BJ (cell line): ENCODE measurements at regions not wholly inside any gene's neighbourhood (a gene's known extent, or its start where the extent isn't known, plus 50 kb on each side); places are given as distances from the start of the nearest gene placed in this dataset.

Experiments
- CTCF ChIA-PET: fragments of 350-600 bp; formaldehyde crosslinking; extraction: SDS; loops from one replicate; lab custom pipeline; 2021; ENCODE audit warnings: antibody characterized with exemption, inconsistent platforms; lab: Yijun Ruan, JAX
- POLR2A ChIA-PET: fragments of 300-600 bp; sonication (Branson Sonifier 250); formaldehyde crosslinking; extraction: SDS; loops from one replicate; lab custom pipeline; 2021; ENCODE audit warnings: antibody characterized with exemption; lab: Charles Lee
- DNase-seq: peaks from one replicate; pipeline ENCODE4 v3.0.0-alpha.2; 2011; ENCODE audit warnings: low read depth
- H3K27me3 ChIP-seq: 2 replicates; pipeline ENCODE4 v1.6.0; 2011; ENCODE audit warnings: low read length; ENCODE audit not compliant: control insufficient read depth, insufficient read depth
- H3K36me3 ChIP-seq: 2 replicates; pipeline ENCODE4 v1.5.1; 2011; ENCODE audit warnings: low read length; ENCODE audit not compliant: control insufficient read depth, insufficient read depth
- H3K4me3 ChIP-seq: 2 replicates; pipeline ENCODE4 v1.5.1; 2011; ENCODE audit warnings: low read depth, mild to moderate bottlenecking, control low read depth, low read length
- TF ChIP-seq, protein P1 (sequence below): IDR thresholded peaks from 2 replicates; pipeline ENCODE4 v1.5.1; 2011; ENCODE audit warnings: low read depth, mild to moderate bottlenecking, control low read depth, inconsistent platforms, low read length, moderate library complexity; ENCODE audit not compliant: insufficient read depth

DNA sequence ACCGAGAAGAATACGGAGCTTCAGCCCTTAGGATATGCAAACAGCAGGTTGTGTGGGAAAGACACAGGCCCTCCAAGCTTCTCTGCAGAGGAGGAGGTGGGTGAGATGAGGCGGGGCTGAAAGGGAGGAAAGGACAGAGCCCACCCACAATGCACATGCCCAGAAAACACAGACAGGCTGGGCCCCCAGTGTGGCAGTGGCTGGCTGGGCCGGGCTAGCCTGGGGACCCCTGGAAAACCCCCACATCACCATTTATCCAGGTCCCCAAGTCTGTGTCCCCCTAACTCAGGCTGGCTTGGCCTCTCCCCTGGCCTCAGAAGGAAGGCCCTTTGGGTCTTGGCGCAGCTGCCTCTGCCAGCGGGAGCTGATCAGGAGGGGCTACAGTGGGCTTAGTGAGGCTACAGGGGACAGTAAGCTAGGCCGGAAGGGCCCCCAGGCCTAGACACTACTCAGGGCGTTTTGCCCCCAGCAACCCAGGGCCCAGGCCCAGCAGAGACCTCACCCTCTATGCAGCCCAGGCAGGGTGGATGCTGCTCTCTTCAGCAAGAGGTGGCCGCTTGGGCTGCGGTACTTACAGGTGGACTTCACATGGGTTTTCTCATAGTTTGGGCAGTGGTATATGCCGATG is 119.5 kb downstream of the TUBA3C start:
- Histone ChIP-seq H3K36me3 (no peaks in the 10 kb centered on the region), H3K27me3 (no peaks in the 10 kb centered on the region), H3K4me3 (no peak overlapping the region)
- DNase-seq = no peak
- TF ChIP-seq, protein P1, sequence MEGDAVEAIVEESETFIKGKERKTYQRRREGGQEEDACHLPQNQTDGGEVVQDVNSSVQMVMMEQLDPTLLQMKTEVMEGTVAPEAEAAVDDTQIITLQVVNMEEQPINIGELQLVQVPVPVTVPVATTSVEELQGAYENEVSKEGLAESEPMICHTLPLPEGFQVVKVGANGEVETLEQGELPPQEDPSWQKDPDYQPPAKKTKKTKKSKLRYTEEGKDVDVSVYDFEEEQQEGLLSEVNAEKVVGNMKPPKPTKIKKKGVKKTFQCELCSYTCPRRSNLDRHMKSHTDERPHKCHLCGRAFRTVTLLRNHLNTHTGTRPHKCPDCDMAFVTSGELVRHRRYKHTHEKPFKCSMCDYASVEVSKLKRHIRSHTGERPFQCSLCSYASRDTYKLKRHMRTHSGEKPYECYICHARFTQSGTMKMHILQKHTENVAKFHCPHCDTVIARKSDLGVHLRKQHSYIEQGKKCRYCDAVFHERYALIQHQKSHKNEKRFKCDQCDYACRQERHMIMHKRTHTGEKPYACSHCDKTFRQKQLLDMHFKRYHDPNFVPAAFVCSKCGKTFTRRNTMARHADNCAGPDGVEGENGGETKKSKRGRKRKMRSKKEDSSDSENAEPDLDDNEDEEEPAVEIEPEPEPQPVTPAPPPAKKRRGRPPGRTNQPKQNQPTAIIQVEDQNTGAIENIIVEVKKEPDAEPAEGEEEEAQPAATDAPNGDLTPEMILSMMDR = no peak
- ChIA-PET CTCF (no interaction called here), POLR2A (no interaction called here)

DNA sequence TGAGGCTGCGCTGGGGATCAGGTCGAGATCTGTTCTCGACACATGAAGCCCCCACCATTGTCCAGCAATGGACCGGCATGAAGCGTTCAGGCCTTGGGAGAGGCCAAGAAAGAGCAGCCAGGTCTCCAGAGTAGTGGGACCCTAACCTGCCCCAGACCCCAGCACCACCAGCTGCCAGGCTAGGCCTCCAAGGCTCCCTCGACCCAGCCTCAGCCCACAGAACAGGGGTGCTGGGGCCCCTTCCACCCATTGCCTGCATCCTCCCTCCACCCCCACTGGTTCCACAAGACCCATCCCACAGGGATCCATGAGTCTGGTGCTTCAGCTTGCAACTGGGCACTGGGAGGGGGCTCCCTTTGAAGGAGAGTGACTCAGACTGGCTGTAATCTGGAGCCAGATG is 120.3 kb downstream of the TUBA3C start:
- CTCF ChIA-PET = no interaction called here
- DNase-seq = no peak
- Histone ChIP-seq H3K27me3 (no peaks in the 10 kb centered on the region), H3K36me3 (no peaks in the 10 kb centered on the region), H3K4me3 (no peak overlapping the region)
- TF ChIP-seq, protein P1 = no peak
- POLR2A ChIA-PET = no interaction called here

DNA sequence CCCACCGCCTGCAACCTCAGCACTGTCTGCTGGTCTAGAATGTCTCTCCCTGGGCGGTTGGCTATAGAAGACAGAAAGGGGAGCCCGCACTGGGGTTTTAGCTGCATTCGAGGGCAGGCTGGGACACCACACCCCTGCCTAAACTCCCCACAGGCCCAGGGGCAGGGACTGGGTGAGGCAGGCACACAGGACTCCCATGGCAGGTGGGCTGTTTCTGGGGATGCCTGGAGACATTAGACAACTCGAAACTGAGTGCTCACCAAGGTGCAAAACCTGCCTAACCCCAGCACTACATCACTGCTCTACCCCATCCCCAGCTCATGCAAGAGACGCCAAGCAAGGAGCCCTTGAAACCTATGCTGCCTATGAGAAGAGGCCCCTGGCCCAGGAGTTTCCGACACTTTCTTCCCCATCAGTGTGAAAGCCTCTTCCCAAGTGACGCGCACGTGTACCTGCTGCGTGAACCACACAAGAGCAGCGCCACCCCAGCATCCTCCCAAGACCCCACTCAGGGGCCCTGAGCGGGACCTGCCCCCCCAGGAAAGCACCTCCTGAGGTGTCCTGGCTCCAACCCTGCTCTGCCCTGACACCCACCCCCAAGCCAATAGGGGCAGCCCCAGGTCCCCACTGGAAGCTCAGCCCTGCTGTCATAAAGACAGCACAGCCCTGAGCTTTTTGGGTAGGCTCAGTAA is 121.2 kb downstream of the TUBA3C start:
- ChIA-PET CTCF (no interaction called here), POLR2A (no interaction called here)
- DNase-seq = no peak
- H3K36me3 ChIP-seq = no peaks in the 10 kb centered on the region
- H3K4me3 ChIP-seq = no peak overlapping the region
- H3K27me3 ChIP-seq = no peaks in the 10 kb centered on the region
- TF ChIP-seq, protein P1 = no peak

DNA sequence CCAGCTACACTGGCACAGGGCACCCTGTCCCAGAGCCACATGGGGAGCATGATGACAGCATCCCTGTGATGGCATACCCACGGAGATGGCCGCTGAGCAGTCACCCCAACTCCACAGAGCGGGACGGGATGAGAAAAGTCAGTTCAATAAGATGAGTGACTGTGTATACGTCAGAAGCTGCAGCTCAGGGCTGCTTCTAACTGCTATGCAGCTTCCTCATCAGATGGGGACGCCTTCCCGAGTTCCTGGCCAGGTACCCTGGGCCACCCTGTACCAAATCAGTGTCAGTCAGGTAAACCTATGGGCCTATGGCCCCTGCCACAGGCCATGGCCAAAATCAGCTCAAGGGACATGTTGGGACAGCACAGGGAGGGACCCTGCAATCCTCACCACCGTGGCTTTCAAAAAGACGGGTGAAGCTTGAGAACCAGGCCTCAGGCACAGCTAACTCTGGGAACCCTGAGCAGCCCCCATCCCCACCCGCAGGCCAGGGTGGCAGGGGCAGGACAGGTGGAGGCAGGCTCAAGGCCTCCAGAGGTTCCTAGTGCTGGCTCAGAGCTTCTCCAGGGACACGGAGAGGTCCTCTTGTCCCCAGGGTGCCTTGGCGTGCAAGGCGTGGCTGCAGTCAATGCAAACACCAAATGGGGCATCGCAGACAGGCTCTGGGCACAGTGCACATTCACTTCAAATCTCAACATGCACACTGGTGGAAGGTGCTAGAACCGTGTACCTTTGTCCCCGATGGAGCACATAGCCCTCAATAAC is 122.4 kb downstream of the TUBA3C start:
- ChIA-PET POLR2A (no interaction called here), CTCF (no interaction called here)
- no peak for DNase-seq
- Histone ChIP-seq H3K36me3 (no peaks in the 10 kb centered on the region), H3K27me3 (no peaks in the 10 kb centered on the region), H3K4me3 (no peak overlapping the region)
- TF ChIP-seq, protein P1 = no peak

DNA sequence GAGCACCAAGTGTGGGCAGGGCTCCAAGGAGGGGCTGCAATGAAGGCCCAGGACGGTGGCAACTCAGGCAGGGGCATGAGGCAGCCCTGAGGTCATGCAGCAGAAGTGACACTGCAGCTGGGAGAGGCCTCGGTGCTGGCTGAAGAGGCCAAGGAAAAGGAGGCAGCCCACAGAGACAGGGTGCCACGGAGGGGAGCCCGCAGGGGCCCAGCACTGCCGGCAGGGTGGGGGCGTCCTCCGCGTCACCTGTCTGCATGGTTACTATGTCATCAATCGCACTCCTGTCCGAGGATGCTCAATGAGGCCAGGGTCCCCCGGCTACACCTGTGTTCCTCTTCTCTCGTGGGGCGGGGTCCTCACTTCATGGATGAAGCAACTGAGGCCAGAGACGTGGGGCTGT is 123.1 kb downstream of the TUBA3C start:
- Histone ChIP-seq H3K4me3 (no peak overlapping the region), H3K27me3 (no peaks in the 10 kb centered on the region), H3K36me3 (no peaks in the 10 kb centered on the region)
- ChIA-PET CTCF (no interaction called here), POLR2A (no interaction called here)
- TF ChIP-seq, protein P1 = no peak
- DNase-seq = no peak
